SK-N-SH (cell line): ENCODE measurements at regions not wholly inside any gene's neighbourhood (a gene's known extent, or its start where the extent isn't known, plus 50 kb on each side); places are given as distances from the start of the nearest gene placed in this dataset.

Source experiments
- CTCF ChIA-PET: fragments of 300-600, 350-600 bp; formaldehyde crosslinking; extraction: SDS; loops from one replicate; lab custom pipeline; 2021; lab: Yijun Ruan, JAX
- POLR2A ChIA-PET: fragments of 350-600 bp; sonication (Branson Sonifier 250); formaldehyde crosslinking; extraction: SDS; loops from one replicate; lab custom pipeline; 2020; ENCODE audit warnings: antibody characterized with exemption, inconsistent platforms; lab: Yijun Ruan, JAX
- DNase-seq: peaks from one replicate; pipeline ENCODE4 v3.0.0; 2012
- H2AFZ ChIP-seq: fragments of 200-600 bp; sonication (generic); 2 replicates; pipeline ENCODE4 v1.8.1; 2016; ENCODE audit warnings: antibody characterized with exemption, mild to moderate bottlenecking, low read depth
- H3F3A ChIP-seq: fragments of 200-600 bp; sonication (generic); replicated peaks from 2 replicates; pipeline ENCODE3; 2016; ENCODE audit warnings: antibody characterized with exemption, mild to moderate bottlenecking; ENCODE audit not compliant: insufficient read depth
- H3K27ac ChIP-seq, 2 experiments: fragments of 200-500 bp in 1 of 2; fragments of 200-600 bp in 1 of 2; sonication (Bioruptor generic) in 1 of 2; sonication (generic), shearing (Covaris generic) in 1 of 2; 2 replicates each; pipeline versions ENCODE4 v1.5.1 to v1.6.1; 2014 to 2016; ENCODE audit warnings: low read depth in 2 of 2, inconsistent platforms in 1 of 2, low read length in 1 of 2, mild to moderate bottlenecking in 1 of 2, mixed read lengths in 1 of 2
- H3K27me3 ChIP-seq: fragments of 200-600 bp; sonication (generic), shearing (Covaris generic); 2 replicates; pipeline ENCODE4 v1.6.1; 2016; ENCODE audit warnings: mixed run types; ENCODE audit not compliant: insufficient read depth
- H3K36me3 ChIP-seq, 2 experiments: fragments of 200-500 bp in 1 of 2; fragments of 200-600 bp in 1 of 2; sonication (Bioruptor generic) in 1 of 2; sonication (generic) in 1 of 2; replicated peaks in 1 of 2; 2 replicates each; pipeline versions ENCODE3 to v1.5.1; 2014 to 2016; ENCODE audit warnings: low read length in 1 of 2, mild to moderate bottlenecking in 1 of 2; ENCODE audit not compliant: insufficient read depth in 2 of 2, control insufficient read depth in 1 of 2
- H3K4me1 ChIP-seq, 2 experiments: fragments of 200-500 bp in 1 of 2; fragments of 200-600 bp in 1 of 2; sonication (Bioruptor generic) in 1 of 2; sonication (generic), shearing (Covaris generic) in 1 of 2; 2 replicates each; pipeline versions ENCODE4 v1.5.1 to v1.6.1; 2014 to 2016; ENCODE audit warnings: low read depth in 1 of 2, low read length in 1 of 2, mixed run types in 1 of 2; ENCODE audit not compliant: insufficient read depth in 2 of 2, control insufficient read depth in 1 of 2
- H3K4me2 ChIP-seq: fragments of 200-600 bp; sonication (generic), shearing (Covaris generic); 2 replicates; pipeline ENCODE4 v1.6.1; 2017; ENCODE audit warnings: mixed run types
- H3K4me3 ChIP-seq, 2 experiments: fragments of 200-500 bp in 1 of 2; fragments of 200-600 bp in 1 of 2; sonication (Bioruptor generic) in 1 of 2; sonication (generic), shearing (Covaris generic) in 1 of 2; 2 replicates each; pipeline versions ENCODE4 v1.5.1 to v1.8.1; 2014 to 2016; ENCODE audit warnings: low read depth in 2 of 2, inconsistent platforms in 1 of 2, low read length in 1 of 2, mild to moderate bottlenecking in 1 of 2, mixed read lengths in 1 of 2, moderate library complexity in 1 of 2
- H3K79me2 ChIP-seq: fragments of 200-600 bp; sonication (generic); 2 replicates; pipeline ENCODE4 v1.8.1; 2017; ENCODE audit warnings: mild to moderate bottlenecking; ENCODE audit not compliant: insufficient read depth
- H3K9ac ChIP-seq: fragments of 200-600 bp; sonication (generic); 2 replicates; pipeline ENCODE4 v1.6.1; 2017; ENCODE audit warnings: mixed run types
- H3K9me2 ChIP-seq: fragments of 200-600 bp; sonication (generic); 2 replicates; pipeline ENCODE4 v1.6.1; 2017; ENCODE audit warnings: mixed run types
- H3K9me3 ChIP-seq: fragments of 200-600 bp; sonication (generic); 2 replicates; pipeline ENCODE4 v1.6.1; 2017; ENCODE audit warnings: mixed run types, mild to moderate bottlenecking, moderate library complexity
- H4K20me1 ChIP-seq: fragments of 200-600 bp; sonication (generic); 2 replicates; pipeline ENCODE4 v1.6.1; 2017; ENCODE audit warnings: mild to moderate bottlenecking, mixed run types; ENCODE audit not compliant: insufficient read depth
- CTCF ChIP-seq: fragments of 200-600 bp; sonication (generic); IDR thresholded peaks from 2 replicates; pipeline ENCODE4 v1.6.1; 2017; ENCODE audit warnings: antibody characterized with exemption, mild to moderate bottlenecking, moderate library complexity
- JUND ChIP-seq: IDR thresholded peaks from 2 replicates; pipeline ENCODE4 v1.4.0; 2012
- MAX ChIP-seq: IDR thresholded peaks from 2 replicates; pipeline ENCODE4 v1.4.0; 2012; ENCODE audit warnings: low read depth
- MEF2A ChIP-seq: IDR thresholded peaks from 2 replicates; pipeline ENCODE4 v1.4.0; 2012; ENCODE audit warnings: low read depth, borderline replicate concordance
- MXI1 ChIP-seq: IDR thresholded peaks from 2 replicates; pipeline ENCODE4 v1.6.1; 2012; ENCODE audit warnings: mild to moderate bottlenecking, low read depth, low read length, improper control_type of control experiment
- RAD21 ChIP-seq: IDR thresholded peaks from 2 replicates; pipeline ENCODE4 v1.6.1; 2012; ENCODE audit warnings: mild to moderate bottlenecking, low read length
- REST ChIP-seq: IDR thresholded peaks from 2 replicates; pipeline ENCODE4 v1.6.1; 2012; ENCODE audit warnings: mild to moderate bottlenecking, low read depth, low read length, moderate library complexity
- RXRA ChIP-seq: IDR thresholded peaks from 2 replicates; pipeline ENCODE4 v1.4.0; 2012; ENCODE audit warnings: low read depth, mild to moderate bottlenecking, borderline replicate concordance
- SMC3 ChIP-seq: IDR thresholded peaks from 2 replicates; pipeline ENCODE4 v1.6.1; 2012; ENCODE audit warnings: low read depth, low read length, improper control_type of control experiment
- TCF12 ChIP-seq: IDR thresholded peaks from 2 replicates; pipeline ENCODE4 v1.4.0; 2012
- USF1 ChIP-seq: IDR thresholded peaks from 2 replicates; pipeline ENCODE4 v1.4.0; 2012; ENCODE audit warnings: low read depth, borderline replicate concordance
- USF2 ChIP-seq: fragments of 150-350 bp; IDR thresholded peaks from 2 replicates; pipeline ENCODE4 v1.6.1; 2017; ENCODE audit warnings: antibody characterized with exemption, low read length, low read depth, borderline replicate concordance
- YY1 ChIP-seq: IDR thresholded peaks from 2 replicates; pipeline ENCODE4 v1.4.0; 2012; ENCODE audit warnings: low read depth, mild to moderate bottlenecking
- WGBS: methylation state at CpG from one replicate; pipeline ENCODE4 v1.1.6; 2017; ENCODE audit warnings: low lambda C conversion rate; 5-methylcytosine and 5-hydroxymethylcytosine counted together

GRCh38 chr19:28871099-28871725 lies 341.7 kb downstream of the UQCRFS1 start:
- Histone ChIP-seq H3K27me3 (peaks cover 90% of the 10 kb centered on the region), H3K4me1 (no peaks in the 10 kb centered on the region), H3K27ac (no peak overlapping the region), H3K4me3 (no peak overlapping the region), H3K9ac (no peak overlapping the region), H3K9me3 (no peaks in the 10 kb centered on the region), H2AFZ (no peak overlapping the region), H3K9me2 (no peaks in the 10 kb centered on the region), H3K36me3 (no peaks in the 10 kb centered on the region), H3F3A (no peaks in the 10 kb centered on the region), H4K20me1 (no peaks in the 10 kb centered on the region), H3K79me2 (no peaks in the 10 kb centered on the region), H3K4me2 (no peak overlapping the region)
- ChIA-PET CTCF (no interaction called here), POLR2A (no interaction called here)
- 0% methylated on average over 8 of the region's 12 CpGs for WGBS
- DNase-seq: no peak
- no peak for TF ChIP-seq USF1
- TF ChIP-seq SMC3: no peak
- no peak for TF ChIP-seq MEF2A
- TF ChIP-seq MXI1: no peak
- TF ChIP-seq REST: no peak
- TF ChIP-seq YY1: no peak
- TF ChIP-seq CTCF: no peak
- no peak for TF ChIP-seq JUND
- no peak for TF ChIP-seq RAD21
- no peak for TF ChIP-seq MAX
- no peak for TF ChIP-seq TCF12
- no peak for TF ChIP-seq USF2
- TF ChIP-seq RXRA: no peak
